ENCODE measurements at regions not wholly inside any gene's neighbourhood (a gene's known extent, or its start where the extent isn't known, plus 50 kb on each side); places are given as distances from the start of the nearest gene placed in this dataset.

- TF ChIP-seq CTCF (IDR thresholded peaks at IDR 0.05) (no peak), POLR2A (IDR thresholded peaks at IDR 0.05) (no peak)
Observed at GRCh38 chr2:195359043-195359735, 297.8 kb upstream of the SLC39A10 start.

Data from lower leg skin (tissue), 3 donors.